GM23338 (cell line): ENCODE measurements at regions not wholly inside any gene's neighbourhood (a gene's known extent, or its start where the extent isn't known, plus 50 kb on each side); places are given as distances from the start of the nearest gene placed in this dataset.

ENCODE experiments used
- EZH2 ChIP-seq: fragments of 200-600 bp; sonication (generic); IDR thresholded peaks from one replicate; pipeline ENCODE4 v1.8.0; 2017; ENCODE audit warnings: antibody characterized with exemption, mild to moderate bottlenecking, low read depth; ENCODE audit not compliant: unreplicated experiment
- EZH2phosphoT487 ChIP-seq: fragments of 200-600 bp; sonication (generic); IDR thresholded peaks from one replicate; pipeline ENCODE4 v1.8.1; 2018; ENCODE audit warnings: antibody characterized with exemption; ENCODE audit not compliant: unreplicated experiment
- NANOG ChIP-seq: IDR thresholded peaks from 2 replicates; pipeline ENCODE4 v1.6.1; 2016; ENCODE audit warnings: antibody characterized with exemption, borderline replicate concordance
- POLR2AphosphoS5 ChIP-seq: IDR thresholded peaks from 2 replicates; pipeline ENCODE4 v1.6.1; 2016; ENCODE audit warnings: antibody characterized with exemption, low read depth
- TF ChIP-seq, protein P1 (sequence below), 2 experiments: fragments of 200-600 bp in 1 of 2; sonication (generic) in 1 of 2; conservative IDR thresholded peaks; 2 replicates each; pipeline versions ENCODE4 v1.5.1 to v1.6.1; 2016 to 2017; ENCODE audit warnings: antibody characterized with exemption in 2 of 2, low read depth in 2 of 2, mild to moderate bottlenecking in 2 of 2, moderate library complexity in 1 of 2

DNA sequence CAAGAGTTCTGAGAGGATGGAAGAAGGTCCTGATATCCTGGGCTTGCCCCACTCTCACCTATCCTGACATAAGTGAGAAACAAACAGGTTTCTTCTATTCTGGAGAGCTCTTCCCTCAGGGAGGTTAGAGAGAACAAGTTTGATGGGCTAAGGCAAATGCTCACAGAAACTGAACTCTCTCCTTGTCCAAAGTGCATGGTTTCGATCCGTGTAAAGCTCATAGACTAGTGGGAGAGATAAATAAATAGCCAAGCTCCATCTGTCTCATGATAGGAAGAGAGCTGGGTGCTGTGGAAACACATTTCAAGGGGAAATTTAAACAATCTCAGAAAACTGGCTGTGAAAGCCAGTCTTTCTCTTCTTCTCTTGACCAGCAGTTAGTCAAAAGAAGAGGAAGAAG, 459.5 kb upstream of the LARGE1 start:
- TF ChIP-seq, protein P1, sequence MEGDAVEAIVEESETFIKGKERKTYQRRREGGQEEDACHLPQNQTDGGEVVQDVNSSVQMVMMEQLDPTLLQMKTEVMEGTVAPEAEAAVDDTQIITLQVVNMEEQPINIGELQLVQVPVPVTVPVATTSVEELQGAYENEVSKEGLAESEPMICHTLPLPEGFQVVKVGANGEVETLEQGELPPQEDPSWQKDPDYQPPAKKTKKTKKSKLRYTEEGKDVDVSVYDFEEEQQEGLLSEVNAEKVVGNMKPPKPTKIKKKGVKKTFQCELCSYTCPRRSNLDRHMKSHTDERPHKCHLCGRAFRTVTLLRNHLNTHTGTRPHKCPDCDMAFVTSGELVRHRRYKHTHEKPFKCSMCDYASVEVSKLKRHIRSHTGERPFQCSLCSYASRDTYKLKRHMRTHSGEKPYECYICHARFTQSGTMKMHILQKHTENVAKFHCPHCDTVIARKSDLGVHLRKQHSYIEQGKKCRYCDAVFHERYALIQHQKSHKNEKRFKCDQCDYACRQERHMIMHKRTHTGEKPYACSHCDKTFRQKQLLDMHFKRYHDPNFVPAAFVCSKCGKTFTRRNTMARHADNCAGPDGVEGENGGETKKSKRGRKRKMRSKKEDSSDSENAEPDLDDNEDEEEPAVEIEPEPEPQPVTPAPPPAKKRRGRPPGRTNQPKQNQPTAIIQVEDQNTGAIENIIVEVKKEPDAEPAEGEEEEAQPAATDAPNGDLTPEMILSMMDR (conservative IDR thresholded peaks at IDR 0.05; ENCODE audit: low read depth in 2 of 2), result no peak
- TF ChIP-seq EZH2 (no peak), POLR2AphosphoS5 (no peak), EZH2phosphoT487 (no peak), NANOG (no peak)
